Kidney epithelial cell (primary cell): ENCODE measurements at regions not wholly inside any gene's neighbourhood (a gene's known extent, or its start where the extent isn't known, plus 50 kb on each side); places are given as distances from the start of the nearest gene placed in this dataset.

Source experiments
- DNase-seq: peaks from one replicate; pipeline ENCODE4 v3.0.0-alpha.2; 2010; ENCODE audit warnings: low read depth
- H3K27me3 ChIP-seq: 2 replicates; pipeline ENCODE4 v1.6.0; 2011; ENCODE audit warnings: low read length; ENCODE audit not compliant: control insufficient read depth, insufficient read depth
- H3K36me3 ChIP-seq: 2 replicates; pipeline ENCODE4 v1.5.1; 2011; ENCODE audit warnings: low read length; ENCODE audit not compliant: control insufficient read depth, insufficient read depth
- H3K4me3 ChIP-seq: 2 replicates; pipeline ENCODE4 v1.5.1; 2011; ENCODE audit warnings: low read depth, mild to moderate bottlenecking, control low read depth, low read length
- CTCF ChIP-seq: IDR thresholded peaks from 2 replicates; pipeline ENCODE4 v1.5.1; 2011; ENCODE audit warnings: mild to moderate bottlenecking, moderate library complexity, low read length, control low read depth, inconsistent platforms; ENCODE audit not compliant: insufficient read depth, poor library complexity, severe bottlenecking

- no peak for DNase-seq
- no peak for TF ChIP-seq CTCF
- Histone ChIP-seq H3K36me3 (no peaks in the 10 kb centered on the region), H3K4me3 (no peak overlapping the region), H3K27me3 (no peaks in the 10 kb centered on the region)
Measured at GRCh38 chr3:147152476-147152875, 253.9 kb downstream of the ZIC4 start.

- DNase-seq: no peak
- Histone ChIP-seq H3K4me3 (no peak overlapping the region), H3K27me3 (no peaks in the 10 kb centered on the region), H3K36me3 (no peaks in the 10 kb centered on the region)
- TF ChIP-seq CTCF: no peak
Measured at GRCh38 chr3:147141516-147142288, 264.6 kb downstream of the ZIC4 start.

- TF ChIP-seq CTCF: no peak
- Histone ChIP-seq H3K4me3 (no peak overlapping the region), H3K27me3 (no peaks in the 10 kb centered on the region), H3K36me3 (no peaks in the 10 kb centered on the region)
- DNase-seq: no peak
Measured at GRCh38 chr3:147139341-147139740, 267.0 kb downstream of the ZIC4 start.

GRCh38 chr3:147132168-147132567, 274.2 kb downstream of the ZIC4 start:
- no peak overlapping the region for H3K4me3 ChIP-seq
- H3K36me3 ChIP-seq: no peaks in the 10 kb centered on the region
- no peak for DNase-seq
- no peak for TF ChIP-seq CTCF
- no peaks in the 10 kb centered on the region for H3K27me3 ChIP-seq

GRCh38 chr3:147130461-147130860, 275.9 kb downstream of the ZIC4 start:
- no peak for DNase-seq
- Histone ChIP-seq H3K4me3 (no peak overlapping the region), H3K36me3 (no peaks in the 10 kb centered on the region), H3K27me3 (no peaks in the 10 kb centered on the region)
- no peak for TF ChIP-seq CTCF

- H3K27me3 ChIP-seq: no peaks in the 10 kb centered on the region
- TF ChIP-seq CTCF: no peak
- no peak overlapping the region for H3K4me3 ChIP-seq
- no peaks in the 10 kb centered on the region for H3K36me3 ChIP-seq
- DNase-seq: no peak
Measured at GRCh38 chr3:147129665-147130064, 276.7 kb downstream of the ZIC4 start.
